OCI-LY7 (cell line): ENCODE measurements at regions not wholly inside any gene's neighbourhood (a gene's known extent, or its start where the extent isn't known, plus 50 kb on each side); places are given as distances from the start of the nearest gene placed in this dataset.

Source experiments
- BruUV-seq: library from RNA; stranded (reverse); fragments of 400-500 nt; replicated peaks from 2 replicates; lab custom pipeline; 2021; lab: Mats Ljungman, UMichigan
- CTCF ChIA-PET: fragments of 300-600 bp; sonication (Branson Sonifier 250); formaldehyde crosslinking; loops from one replicate; lab custom pipeline; 2022; ENCODE audit warnings: antibody characterized with exemption; ENCODE audit not compliant: unreplicated experiment; lab: Charles Lee
- POLR2A ChIA-PET: fragments of 300-600 bp; sonication (Branson Sonifier 250); formaldehyde crosslinking; loops from one replicate; lab custom pipeline; 2022; ENCODE audit warnings: antibody characterized with exemption; lab: Charles Lee
- DNase-seq: peaks from one replicate; pipeline ENCODE4 v3.0.0-alpha.2; 2015; ENCODE audit warnings: low spot score
- H2AFZ ChIP-seq: fragments of 200-600 bp; sonication (generic), shearing (Covaris generic); 2 replicates; pipeline ENCODE4 v1.6.1; 2014; ENCODE audit warnings: mild to moderate bottlenecking, antibody characterized with exemption, low read length, moderate library complexity
- H3K27ac ChIP-seq: fragments of 200-600 bp; sonication (generic); 2 replicates; pipeline ENCODE4 v1.5.1; 2014; ENCODE audit warnings: mixed run types, low read depth, mild to moderate bottlenecking, moderate library complexity, low read length, inconsistent platforms; ENCODE audit not compliant: poor library complexity, severe bottlenecking
- H3K36me3 ChIP-seq: fragments of 200-600 bp; sonication (generic); 2 replicates; pipeline ENCODE4 v1.6.1; 2014; ENCODE audit warnings: mild to moderate bottlenecking, antibody characterized with exemption, low read length, moderate library complexity, mixed read lengths; ENCODE audit not compliant: insufficient read depth
- H3K4me1 ChIP-seq: fragments of 200-600 bp; sonication (generic); 2 replicates; pipeline ENCODE4 v1.5.1; 2014; ENCODE audit warnings: mild to moderate bottlenecking, low read length; ENCODE audit not compliant: insufficient read depth, poor library complexity, severe bottlenecking
- H3K4me2 ChIP-seq: fragments of 200-600 bp; sonication (generic); 2 replicates; pipeline ENCODE4 v1.6.1; 2014; ENCODE audit warnings: mild to moderate bottlenecking, low read length
- H3K4me3 ChIP-seq: fragments of 200-600 bp; sonication (generic); 2 replicates; pipeline ENCODE4 v1.5.1; 2014; ENCODE audit warnings: mild to moderate bottlenecking, low read depth, low read length; ENCODE audit not compliant: poor library complexity, severe bottlenecking
- H3K79me2 ChIP-seq: fragments of 200-600 bp; sonication (generic); 2 replicates; pipeline ENCODE4 v1.6.1; 2016; ENCODE audit warnings: low read depth, mild to moderate bottlenecking, low read length, moderate library complexity, mixed read lengths; ENCODE audit not compliant: insufficient read depth
- H3K9me2 ChIP-seq: fragments of 200-600 bp; sonication (generic); 2 replicates; pipeline ENCODE4 v1.6.1; 2016; ENCODE audit warnings: mild to moderate bottlenecking, low read length, mixed read lengths; ENCODE audit not compliant: insufficient read depth
- H3K9me3 ChIP-seq: fragments of 200-600 bp; sonication (generic); 2 replicates; pipeline ENCODE4 v1.6.1; 2014; ENCODE audit warnings: mild to moderate bottlenecking, mixed run types, low read length, mixed read lengths
- H4K20me1 ChIP-seq: fragments of 200-600 bp; sonication (generic); 2 replicates; pipeline ENCODE4 v1.6.1; 2014; ENCODE audit warnings: mild to moderate bottlenecking, antibody characterized with exemption, low read length, moderate library complexity, mixed read lengths; ENCODE audit not compliant: insufficient read depth
- EZH2phosphoT487 ChIP-seq: fragments of 200-600 bp; sonication (generic); IDR thresholded peaks from 2 replicates; pipeline ENCODE4 v1.6.1; 2018; ENCODE audit warnings: low read depth, borderline replicate concordance, mild to moderate bottlenecking, mixed run types, antibody characterized with exemption, low read length, moderate library complexity, mixed read lengths
- intact Hi-C: fragments of 100-400 bp; cut with micrococcal nuclease; formaldehyde crosslinking; loops from one replicate; pipeline ENCODE4 v1.10.0; 2022; ENCODE audit not compliant: unreplicated experiment
- TF ChIP-seq, protein P1 (sequence below): fragments of 200-600 bp; sonication (generic); conservative IDR thresholded peaks from 2 replicates; pipeline ENCODE4 v1.5.1; 2014; ENCODE audit warnings: mild to moderate bottlenecking, antibody characterized with exemption, low read length, moderate library complexity, mixed read lengths

DNA sequence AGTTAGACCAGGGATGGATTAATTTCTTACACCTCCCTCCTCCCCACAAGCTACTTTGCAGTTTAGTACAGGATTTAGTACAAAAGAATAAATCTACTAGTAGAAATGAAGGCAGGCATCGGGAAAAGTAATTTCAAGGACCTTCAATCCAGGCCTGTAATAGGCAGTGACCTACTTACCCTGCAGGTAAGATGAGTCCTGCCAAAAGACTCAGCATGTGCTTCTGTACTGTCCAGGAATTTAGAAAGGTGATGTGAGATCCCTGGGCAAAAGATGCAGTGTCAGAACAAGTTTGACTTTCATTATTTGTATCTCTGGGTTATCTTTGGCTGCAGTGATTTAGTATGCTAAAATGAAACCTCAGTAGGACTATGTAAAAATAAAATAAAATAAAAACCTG is 403.0 kb downstream of the NOVA1 start:
- H4K20me1 ChIP-seq, result no peaks in the 10 kb centered on the region
- DNase-seq, result no peak
- H3K9me3 ChIP-seq, result no peaks in the 10 kb centered on the region
- no peaks in the 10 kb centered on the region for H3K36me3 ChIP-seq
- BruUV-seq, result no TSS peak
- H3K79me2 ChIP-seq, result no peaks in the 10 kb centered on the region
- H3K27ac ChIP-seq, result no peak overlapping the region
- H3K4me2 ChIP-seq, result no peak overlapping the region
- H3K4me3 ChIP-seq, result no peak overlapping the region
- CTCF ChIA-PET, result no interaction called here
- H3K9me2 ChIP-seq, result no peaks in the 10 kb centered on the region
- TF ChIP-seq EZH2phosphoT487, result no peak
- TF ChIP-seq, protein P1, sequence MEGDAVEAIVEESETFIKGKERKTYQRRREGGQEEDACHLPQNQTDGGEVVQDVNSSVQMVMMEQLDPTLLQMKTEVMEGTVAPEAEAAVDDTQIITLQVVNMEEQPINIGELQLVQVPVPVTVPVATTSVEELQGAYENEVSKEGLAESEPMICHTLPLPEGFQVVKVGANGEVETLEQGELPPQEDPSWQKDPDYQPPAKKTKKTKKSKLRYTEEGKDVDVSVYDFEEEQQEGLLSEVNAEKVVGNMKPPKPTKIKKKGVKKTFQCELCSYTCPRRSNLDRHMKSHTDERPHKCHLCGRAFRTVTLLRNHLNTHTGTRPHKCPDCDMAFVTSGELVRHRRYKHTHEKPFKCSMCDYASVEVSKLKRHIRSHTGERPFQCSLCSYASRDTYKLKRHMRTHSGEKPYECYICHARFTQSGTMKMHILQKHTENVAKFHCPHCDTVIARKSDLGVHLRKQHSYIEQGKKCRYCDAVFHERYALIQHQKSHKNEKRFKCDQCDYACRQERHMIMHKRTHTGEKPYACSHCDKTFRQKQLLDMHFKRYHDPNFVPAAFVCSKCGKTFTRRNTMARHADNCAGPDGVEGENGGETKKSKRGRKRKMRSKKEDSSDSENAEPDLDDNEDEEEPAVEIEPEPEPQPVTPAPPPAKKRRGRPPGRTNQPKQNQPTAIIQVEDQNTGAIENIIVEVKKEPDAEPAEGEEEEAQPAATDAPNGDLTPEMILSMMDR, result no peak
- intact Hi-C loops, result no loop called here
- H2AFZ ChIP-seq, result no peak overlapping the region
- H3K4me1 ChIP-seq, result no peaks in the 10 kb centered on the region
- POLR2A ChIA-PET, result no interaction called here

DNA sequence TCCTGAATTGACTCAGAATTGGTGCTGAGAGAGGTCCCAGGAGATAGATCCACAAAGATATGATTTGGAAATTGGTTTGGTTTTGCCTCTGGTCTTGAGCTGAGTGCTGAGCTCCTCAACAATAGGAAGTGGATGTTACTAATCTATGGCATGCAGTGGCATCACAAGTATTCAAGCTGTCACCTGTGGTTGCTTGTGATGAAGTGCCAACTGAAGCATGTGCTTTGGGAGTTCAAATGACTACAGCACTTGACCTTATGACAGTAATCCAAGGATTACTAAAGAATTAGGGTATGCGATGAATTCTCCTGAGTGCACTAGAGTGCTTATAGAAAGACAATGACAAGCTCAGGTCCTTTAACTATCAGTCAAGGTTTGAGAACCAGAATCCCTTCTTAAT is 406.2 kb downstream of the NOVA1 start:
- H4K20me1 ChIP-seq, result no peaks in the 10 kb centered on the region
- no peak for DNase-seq
- H3K79me2 ChIP-seq, result no peaks in the 10 kb centered on the region
- POLR2A ChIA-PET, result interaction anchor here (0.5 kb wide), 1 partner anchor 1185 kb away, joined by 3 read pairs; no protein-coding TSS in a partner anchor
- H3K4me1 ChIP-seq, result no peaks in the 10 kb centered on the region
- CTCF ChIA-PET, result interaction anchor here (0.8 kb wide), 1 partner anchor 8 kb away, joined by 3 read pairs; no protein-coding TSS in a partner anchor
- H3K27ac ChIP-seq, result no peak overlapping the region
- H3K4me3 ChIP-seq, result no peak overlapping the region
- BruUV-seq, result no TSS peak
- TF ChIP-seq, protein P1, result no peak
- TF ChIP-seq EZH2phosphoT487, result no peak
- H3K9me2 ChIP-seq, result no peaks in the 10 kb centered on the region
- H3K9me3 ChIP-seq, result no peaks in the 10 kb centered on the region
- no peaks in the 10 kb centered on the region for H3K36me3 ChIP-seq
- no peak overlapping the region for H2AFZ ChIP-seq
- no peak overlapping the region for H3K4me2 ChIP-seq
- intact Hi-C loops, result no loop called here

DNA sequence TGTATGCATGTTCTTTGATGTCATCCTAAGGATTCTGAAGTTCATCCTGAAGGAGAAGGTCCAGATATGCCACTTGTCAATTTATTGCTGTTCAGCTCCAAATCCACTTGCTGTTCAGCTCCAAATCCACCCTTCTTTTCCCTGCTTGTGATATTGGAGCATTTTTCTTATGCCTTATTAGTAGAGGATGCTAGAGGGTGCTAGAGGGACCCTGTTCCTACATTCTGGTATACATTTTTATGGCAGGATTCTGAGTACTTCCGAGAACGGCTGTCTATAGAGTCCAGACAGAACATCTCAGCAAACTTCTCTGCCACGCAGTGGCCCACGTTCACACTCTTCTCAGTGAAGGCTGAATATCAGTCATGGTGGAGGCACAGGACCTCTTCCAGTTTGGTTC is 406.7 kb downstream of the NOVA1 start:
- H3K4me1 ChIP-seq, result no peaks in the 10 kb centered on the region
- H4K20me1 ChIP-seq, result no peaks in the 10 kb centered on the region
- H3K36me3 ChIP-seq, result no peaks in the 10 kb centered on the region
- ChIA-PET POLR2A (interaction anchor here (0.5 kb wide), 1 partner anchor 1186 kb away, joined by 3 read pairs; no protein-coding TSS in a partner anchor), CTCF (no interaction called here)
- DNase-seq, result no peak
- no TSS peak for BruUV-seq
- no peak overlapping the region for H3K4me2 ChIP-seq
- H3K9me3 ChIP-seq, result no peaks in the 10 kb centered on the region
- no peaks in the 10 kb centered on the region for H3K9me2 ChIP-seq
- no peak overlapping the region for H3K27ac ChIP-seq
- no peak overlapping the region for H2AFZ ChIP-seq
- H3K79me2 ChIP-seq, result no peaks in the 10 kb centered on the region
- H3K4me3 ChIP-seq, result no peak overlapping the region
- intact Hi-C loops, result no loop called here
- no peak for TF ChIP-seq EZH2phosphoT487
